Ishikawa (cell line): ENCODE measurements at regions not wholly inside any gene's neighbourhood (a gene's known extent, or its start where the extent isn't known, plus 50 kb on each side); places are given as distances from the start of the nearest gene placed in this dataset.

ENCODE experiments used
- CEBPB ChIP-seq: IDR thresholded peaks from 2 replicates; pipeline ENCODE4 v1.6.1; 2012
- CREB1 ChIP-seq: IDR thresholded peaks from 2 replicates; pipeline ENCODE4 v1.6.1; 2012; ENCODE audit warnings: low read depth
- EP300 ChIP-seq: IDR thresholded peaks from 2 replicates; pipeline ENCODE4 v1.6.1; 2012; ENCODE audit warnings: borderline replicate concordance
- FOXM1 ChIP-seq: IDR thresholded peaks from 2 replicates; pipeline ENCODE4 v1.6.1; 2012; ENCODE audit warnings: low read depth, borderline replicate concordance
- NFIC ChIP-seq: IDR thresholded peaks from 2 replicates; pipeline ENCODE4 v1.6.1; 2012
- RAD21 ChIP-seq: IDR thresholded peaks from 2 replicates; pipeline ENCODE4 v1.6.1; 2012; ENCODE audit warnings: low read depth
- TAF1 ChIP-seq: IDR thresholded peaks from 2 replicates; pipeline ENCODE4 v1.6.1; 2012; ENCODE audit warnings: low read depth, mild to moderate bottlenecking
- TCF12 ChIP-seq: IDR thresholded peaks from 2 replicates; pipeline ENCODE4 v1.6.1; 2012; ENCODE audit warnings: low read depth
- YY1 ChIP-seq: IDR thresholded peaks from 2 replicates; pipeline ENCODE4 v1.6.1; 2012; ENCODE audit warnings: low read depth
- TF ChIP-seq, protein P1 (sequence below): IDR thresholded peaks from 2 replicates; pipeline ENCODE4 v1.6.1; 2012
- TF ChIP-seq, protein P2 (sequence below): IDR thresholded peaks from 2 replicates; pipeline ENCODE4 v1.6.1; 2012
- TF ChIP-seq, protein P3 (sequence below): IDR thresholded peaks from 2 replicates; pipeline ENCODE4 v1.6.1; 2012; ENCODE audit warnings: low read depth, mild to moderate bottlenecking

DNA sequence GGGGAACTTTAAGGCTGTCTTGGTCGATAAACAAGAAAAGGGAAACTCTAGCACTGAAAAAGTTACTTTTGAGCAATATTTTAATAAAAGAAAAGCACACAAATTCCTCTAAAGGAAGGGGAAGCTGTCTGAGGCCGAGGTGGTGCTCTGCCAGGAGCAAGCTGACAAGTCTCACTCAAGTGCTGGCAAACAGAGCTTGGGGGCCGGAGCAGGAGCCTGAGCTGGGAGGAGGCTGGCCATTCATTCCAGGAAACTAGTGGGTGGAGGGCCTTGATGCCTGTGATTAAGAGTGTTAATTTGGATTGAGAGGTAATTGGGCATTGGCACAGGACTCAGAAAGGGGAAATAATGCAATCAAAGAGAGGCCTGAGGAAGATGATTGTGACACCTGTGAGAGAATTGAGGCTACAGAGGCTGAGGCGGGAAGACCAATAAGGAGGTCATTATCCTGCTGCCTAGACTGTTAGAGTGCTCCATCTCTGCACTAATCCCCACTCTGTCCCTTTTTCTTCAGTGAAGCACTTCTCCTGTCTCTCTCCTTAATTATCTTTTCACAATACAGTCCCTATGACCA is 154.9 kb upstream of the COL1A2 start:
- TF ChIP-seq, protein P1, sequence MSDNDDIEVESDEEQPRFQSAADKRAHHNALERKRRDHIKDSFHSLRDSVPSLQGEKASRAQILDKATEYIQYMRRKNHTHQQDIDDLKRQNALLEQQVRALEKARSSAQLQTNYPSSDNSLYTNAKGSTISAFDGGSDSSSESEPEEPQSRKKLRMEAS: no peak
- no peak for TF ChIP-seq EP300
- TF ChIP-seq CREB1: no peak
- TF ChIP-seq RAD21: no peak
- TF ChIP-seq TAF1: no peak
- TF ChIP-seq TCF12: no peak
- no peak for TF ChIP-seq YY1
- TF ChIP-seq, protein P2, sequence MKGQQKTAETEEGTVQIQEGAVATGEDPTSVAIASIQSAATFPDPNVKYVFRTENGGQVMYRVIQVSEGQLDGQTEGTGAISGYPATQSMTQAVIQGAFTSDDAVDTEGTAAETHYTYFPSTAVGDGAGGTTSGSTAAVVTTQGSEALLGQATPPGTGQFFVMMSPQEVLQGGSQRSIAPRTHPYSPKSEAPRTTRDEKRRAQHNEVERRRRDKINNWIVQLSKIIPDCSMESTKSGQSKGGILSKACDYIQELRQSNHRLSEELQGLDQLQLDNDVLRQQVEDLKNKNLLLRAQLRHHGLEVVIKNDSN: no peak
- no peak for TF ChIP-seq CEBPB
- no peak for TF ChIP-seq NFIC
- TF ChIP-seq, protein P3, sequence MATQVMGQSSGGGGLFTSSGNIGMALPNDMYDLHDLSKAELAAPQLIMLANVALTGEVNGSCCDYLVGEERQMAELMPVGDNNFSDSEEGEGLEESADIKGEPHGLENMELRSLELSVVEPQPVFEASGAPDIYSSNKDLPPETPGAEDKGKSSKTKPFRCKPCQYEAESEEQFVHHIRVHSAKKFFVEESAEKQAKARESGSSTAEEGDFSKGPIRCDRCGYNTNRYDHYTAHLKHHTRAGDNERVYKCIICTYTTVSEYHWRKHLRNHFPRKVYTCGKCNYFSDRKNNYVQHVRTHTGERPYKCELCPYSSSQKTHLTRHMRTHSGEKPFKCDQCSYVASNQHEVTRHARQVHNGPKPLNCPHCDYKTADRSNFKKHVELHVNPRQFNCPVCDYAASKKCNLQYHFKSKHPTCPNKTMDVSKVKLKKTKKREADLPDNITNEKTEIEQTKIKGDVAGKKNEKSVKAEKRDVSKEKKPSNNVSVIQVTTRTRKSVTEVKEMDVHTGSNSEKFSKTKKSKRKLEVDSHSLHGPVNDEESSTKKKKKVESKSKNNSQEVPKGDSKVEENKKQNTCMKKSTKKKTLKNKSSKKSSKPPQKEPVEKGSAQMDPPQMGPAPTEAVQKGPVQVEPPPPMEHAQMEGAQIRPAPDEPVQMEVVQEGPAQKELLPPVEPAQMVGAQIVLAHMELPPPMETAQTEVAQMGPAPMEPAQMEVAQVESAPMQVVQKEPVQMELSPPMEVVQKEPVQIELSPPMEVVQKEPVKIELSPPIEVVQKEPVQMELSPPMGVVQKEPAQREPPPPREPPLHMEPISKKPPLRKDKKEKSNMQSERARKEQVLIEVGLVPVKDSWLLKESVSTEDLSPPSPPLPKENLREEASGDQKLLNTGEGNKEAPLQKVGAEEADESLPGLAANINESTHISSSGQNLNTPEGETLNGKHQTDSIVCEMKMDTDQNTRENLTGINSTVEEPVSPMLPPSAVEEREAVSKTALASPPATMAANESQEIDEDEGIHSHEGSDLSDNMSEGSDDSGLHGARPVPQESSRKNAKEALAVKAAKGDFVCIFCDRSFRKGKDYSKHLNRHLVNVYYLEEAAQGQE: no peak
- no peak for TF ChIP-seq FOXM1
